SH-SY5Y (cell line): ENCODE measurements at regions not wholly inside any gene's neighbourhood (a gene's known extent, or its start where the extent isn't known, plus 50 kb on each side); places are given as distances from the start of the nearest gene placed in this dataset.

ENCODE experiments used
- GATA2 ChIP-seq: IDR thresholded peaks from 2 replicates; pipeline ENCODE4 v1.6.1; 2011; ENCODE audit warnings: mild to moderate bottlenecking, low read depth, low read length
- GATA3 ChIP-seq: IDR thresholded peaks from 2 replicates; pipeline ENCODE4 v1.6.1; 2011; ENCODE audit warnings: low read depth, mild to moderate bottlenecking, low read length, moderate library complexity

GRCh38 chr3:56860939-56861338 is 59.2 kb upstream of the ARHGEF3 start:
- TF ChIP-seq GATA3 (no peak), GATA2 (no peak)
